Left ventricle myocardium inferior (tissue), 1 donor: ENCODE measurements at regions not wholly inside any gene's neighbourhood (a gene's known extent, or its start where the extent isn't known, plus 50 kb on each side); places are given as distances from the start of the nearest gene placed in this dataset.
A peak's percentile ranks its signal among the peaks of the same experiment; 100 is the strongest.

Experiments
- DNase-seq: peaks from one replicate; pipeline ENCODE4 v3.0.0-alpha.2; 2020
- H3K27ac ChIP-seq: fragments of 200-600 bp; replicated peaks from 2 replicates; pipeline ENCODE4 v1.8.0; 2021
- H3K27me3 ChIP-seq: fragments of 200-600 bp; 2 replicates; pipeline ENCODE4 v1.8.0; 2021; ENCODE audit warnings: low read depth
- H3K36me3 ChIP-seq: fragments of 200-600 bp; 2 replicates; pipeline ENCODE4 v1.8.0; 2021
- H3K4me1 ChIP-seq: fragments of 200-600 bp; 2 replicates; pipeline ENCODE4 v1.8.0; 2021
- H3K4me3 ChIP-seq: fragments of 200-600 bp; 2 replicates; pipeline ENCODE4 v1.8.0; 2021; ENCODE audit warnings: mild to moderate bottlenecking, moderate library complexity
- H3K9me3 ChIP-seq: fragments of 200-600 bp; replicated peaks from 2 replicates; pipeline ENCODE4 v1.8.0; 2021
- intact Hi-C: fragments of 100-400 bp; cut with micrococcal nuclease; formaldehyde crosslinking; loops from one replicate; pipeline ENCODE4 v1.11.0; 2022
- TF ChIP-seq, protein P1 (sequence below): fragments of 200-600 bp; IDR thresholded peaks from 2 replicates; pipeline ENCODE4 v1.8.0; 2021; ENCODE audit warnings: antibody characterized with exemption, mild to moderate bottlenecking, borderline replicate concordance
- donor health status: DM: no; HTN: yes; CAD: no; lungs with severe emphysema.

GRCh38 chr18:71168557-71169145 is 879.8 kb downstream of the SOCS6 start:
- H3K36me3 ChIP-seq, result no peaks in the 10 kb centered on the region
- H3K27ac ChIP-seq, result no peak overlapping the region
- no peaks in the 10 kb centered on the region for H3K27me3 ChIP-seq
- TF ChIP-seq, protein P1, sequence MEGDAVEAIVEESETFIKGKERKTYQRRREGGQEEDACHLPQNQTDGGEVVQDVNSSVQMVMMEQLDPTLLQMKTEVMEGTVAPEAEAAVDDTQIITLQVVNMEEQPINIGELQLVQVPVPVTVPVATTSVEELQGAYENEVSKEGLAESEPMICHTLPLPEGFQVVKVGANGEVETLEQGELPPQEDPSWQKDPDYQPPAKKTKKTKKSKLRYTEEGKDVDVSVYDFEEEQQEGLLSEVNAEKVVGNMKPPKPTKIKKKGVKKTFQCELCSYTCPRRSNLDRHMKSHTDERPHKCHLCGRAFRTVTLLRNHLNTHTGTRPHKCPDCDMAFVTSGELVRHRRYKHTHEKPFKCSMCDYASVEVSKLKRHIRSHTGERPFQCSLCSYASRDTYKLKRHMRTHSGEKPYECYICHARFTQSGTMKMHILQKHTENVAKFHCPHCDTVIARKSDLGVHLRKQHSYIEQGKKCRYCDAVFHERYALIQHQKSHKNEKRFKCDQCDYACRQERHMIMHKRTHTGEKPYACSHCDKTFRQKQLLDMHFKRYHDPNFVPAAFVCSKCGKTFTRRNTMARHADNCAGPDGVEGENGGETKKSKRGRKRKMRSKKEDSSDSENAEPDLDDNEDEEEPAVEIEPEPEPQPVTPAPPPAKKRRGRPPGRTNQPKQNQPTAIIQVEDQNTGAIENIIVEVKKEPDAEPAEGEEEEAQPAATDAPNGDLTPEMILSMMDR, result no peak
- H3K9me3 ChIP-seq, result peaks cover 9% of the 10 kb centered on the region
- intact Hi-C loops, result no loop called here
- no peaks in the 10 kb centered on the region for H3K4me1 ChIP-seq
- no peak overlapping the region for H3K4me3 ChIP-seq
- DNase-seq, result no peak

DNA sequence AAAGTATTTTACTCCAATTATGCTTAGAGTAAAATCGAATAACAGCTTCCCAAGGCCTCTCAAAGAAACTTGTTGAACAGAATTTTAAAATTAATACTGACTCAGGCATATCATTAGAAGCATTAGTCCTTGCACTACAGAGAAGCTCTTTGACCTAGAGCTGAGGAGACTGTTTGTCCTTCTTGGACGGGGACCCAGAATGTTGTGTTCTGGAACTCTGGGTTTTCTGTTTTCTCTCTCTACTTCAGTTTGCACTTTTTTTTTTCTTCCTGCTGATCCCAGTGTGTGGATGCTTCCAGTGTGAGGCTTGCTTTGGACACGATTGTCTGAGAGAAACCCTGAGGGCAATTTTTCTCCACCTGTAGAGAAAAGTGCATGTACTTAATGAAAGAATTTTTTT is 847.6 kb downstream of the SOCS6 start:
- no peak overlapping the region for H3K4me3 ChIP-seq
- no peaks in the 10 kb centered on the region for H3K9me3 ChIP-seq
- H3K36me3 ChIP-seq, result no peaks in the 10 kb centered on the region
- TF ChIP-seq, protein P1, result no peak
- H3K27ac ChIP-seq, result peak overlapping the region; percentile 46
- H3K4me1 ChIP-seq, result no peaks in the 10 kb centered on the region
- no peak for DNase-seq
- H3K27me3 ChIP-seq, result no peaks in the 10 kb centered on the region
- intact Hi-C loops, result no loop called here

DNA sequence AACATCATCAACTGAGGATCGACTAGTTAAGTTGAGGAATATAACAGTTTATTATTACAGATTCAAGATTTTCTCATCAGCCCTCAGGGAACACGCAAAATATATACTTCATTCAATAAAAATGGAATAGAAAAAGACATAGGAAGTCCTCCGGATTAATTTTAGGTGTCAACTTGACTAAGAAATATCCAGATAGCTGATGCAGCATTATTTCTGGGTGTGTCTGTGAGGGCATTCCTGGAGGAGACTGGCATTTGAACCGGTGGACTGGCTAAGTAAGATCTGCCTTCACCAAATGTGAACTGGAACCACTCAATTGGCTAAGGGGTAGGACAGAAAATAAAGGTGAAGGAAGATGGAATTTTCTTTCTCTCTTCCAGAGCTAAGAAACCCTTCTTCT is 845.3 kb downstream of the SOCS6 start:
- Histone ChIP-seq H3K27me3 (no peaks in the 10 kb centered on the region), H3K27ac (no peak overlapping the region), H3K36me3 (no peaks in the 10 kb centered on the region), H3K4me3 (no peak overlapping the region), H3K4me1 (no peaks in the 10 kb centered on the region), H3K9me3 (peaks cover 7% of the 10 kb centered on the region)
- TF ChIP-seq, protein P1, result no peak
- intact Hi-C loops, result no loop called here
- DNase-seq, result no peak

DNA sequence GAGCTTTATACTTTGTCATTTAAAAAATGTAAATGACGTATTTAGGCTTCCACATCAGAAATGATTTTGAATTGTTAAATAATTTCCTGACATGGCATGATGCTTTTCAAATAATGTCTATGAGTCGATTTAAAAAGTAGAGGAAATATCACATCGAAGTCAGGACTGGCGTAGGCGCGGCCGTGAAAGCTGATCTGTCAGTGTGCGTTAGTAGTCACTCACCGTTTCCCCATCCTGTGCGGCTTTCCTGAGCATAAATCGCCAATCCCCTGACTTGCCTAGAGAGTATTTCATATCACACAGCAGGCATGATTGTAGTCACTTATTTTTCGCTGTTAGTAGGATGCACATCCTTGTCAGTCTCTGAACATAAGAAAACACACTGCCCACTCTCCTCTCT is 843.1 kb downstream of the SOCS6 start:
- H3K36me3 ChIP-seq, result no peaks in the 10 kb centered on the region
- no peaks in the 10 kb centered on the region for H3K27me3 ChIP-seq
- no peak overlapping the region for H3K27ac ChIP-seq
- H3K9me3 ChIP-seq, result peaks cover 21% of the 10 kb centered on the region
- intact Hi-C loops, result no loop called here
- no peak overlapping the region for H3K4me3 ChIP-seq
- TF ChIP-seq, protein P1, result no peak
- no peaks in the 10 kb centered on the region for H3K4me1 ChIP-seq
- no peak for DNase-seq

- Histone ChIP-seq H3K27me3 (no peaks in the 10 kb centered on the region), H3K9me3 (peaks cover 30% of the 10 kb centered on the region), H3K27ac (no peak overlapping the region), H3K36me3 (no peaks in the 10 kb centered on the region), H3K4me3 (no peak overlapping the region), H3K4me1 (no peaks in the 10 kb centered on the region)
- DNase-seq, result no peak
- intact Hi-C loops, result no loop called here
- TF ChIP-seq, protein P1, result no peak
Observed at GRCh38 chr18:71130351-71130750, 841.5 kb downstream of the SOCS6 start.
